Breast epithelium (tissue), 4 donors: ENCODE measurements at regions not wholly inside any gene's neighbourhood (a gene's known extent, or its start where the extent isn't known, plus 50 kb on each side); places are given as distances from the start of the nearest gene placed in this dataset.

ENCODE experiments used
- DNase-seq, 2 donors: peaks; one replicate each; pipeline ENCODE4 v3.0.0-alpha.2; 2019; ENCODE audit warnings: low spot score in 2 of 2
- H3K27ac ChIP-seq, 2 donors: fragments of 200-600 bp; sonication (generic) in 1 of 2; one replicate each; pipeline ENCODE4 v1.5.1; 2016 to 2019; ENCODE audit warnings: mild to moderate bottlenecking in 1 of 2
- H3K27me3 ChIP-seq, 2 donors: fragments of 200-600 bp; sonication (generic) in 1 of 2; one replicate each; pipeline versions ENCODE4 v1.5.1 to v1.6.0; 2017 to 2019; ENCODE audit warnings: control low read depth in 1 of 2, mild to moderate bottlenecking in 1 of 2
- H3K36me3 ChIP-seq: fragments of 200-600 bp; one replicate; pipeline ENCODE4 v1.5.1; 2019
- H3K4me1 ChIP-seq, 2 donors: fragments of 200-600 bp; sonication (generic); one replicate each; pipeline ENCODE4 v1.5.1; 2016 to 2019; ENCODE audit warnings: control low read depth in 1 of 2
- H3K4me3 ChIP-seq, 3 donors: fragments of 200-600 bp; sonication (generic); 1 replicate in 2 of 3; 2 replicates in 1 of 3; pipeline ENCODE4 v1.5.1; 2016 to 2019; ENCODE audit warnings: mild to moderate bottlenecking in 3 of 3, moderate library complexity in 2 of 3
- H3K9me3 ChIP-seq, 2 donors: fragments of 200-600 bp; sonication (generic) in 1 of 2; one replicate each; pipeline ENCODE4 v1.5.1; 2016 to 2019; ENCODE audit warnings: control low read depth in 1 of 2
- CTCF ChIP-seq, 3 donors: fragments of 450-650 bp; IDR thresholded peaks; one replicate each; pipeline ENCODE4 v1.5.1; 2016 to 2017; ENCODE audit warnings: antibody characterized with exemption in 3 of 3, mild to moderate bottlenecking in 3 of 3, moderate library complexity in 3 of 3
- POLR2A ChIP-seq: fragments of 450-650 bp; IDR thresholded peaks from one replicate; pipeline ENCODE4 v1.6.1; 2016; ENCODE audit warnings: antibody characterized with exemption, mild to moderate bottlenecking, moderate library complexity
- POLR2AphosphoS5 ChIP-seq, 3 donors: sonication (generic); formaldehyde crosslinking; IDR thresholded peaks; one replicate each; pipeline ENCODE4 v1.6.1; 2017; ENCODE audit warnings: antibody characterized with exemption in 3 of 3
- intact Hi-C: fragments of 100-400 bp; cut with DNase I; formaldehyde crosslinking; loops from one replicate; pipeline ENCODE4 v1.15.1; 2023; ENCODE audit warnings: low total_unique reads

- no peak overlapping the region for H3K4me3 ChIP-seq
- no peaks in the 10 kb centered on the region for H3K27me3 ChIP-seq
- DNase-seq = no peak
- H3K27ac ChIP-seq = no peak overlapping the region
- no peaks in the 10 kb centered on the region for H3K4me1 ChIP-seq
- intact Hi-C loops = no loop called here
- TF ChIP-seq POLR2AphosphoS5 (IDR thresholded peaks at IDR 0.05) (no peak), CTCF (IDR thresholded peaks at IDR 0.05) (no peak), POLR2A (no peak)
- H3K9me3 ChIP-seq = no peaks in the 10 kb centered on the region
- no peaks in the 10 kb centered on the region for H3K36me3 ChIP-seq
Observed at GRCh38 chr9:20200991-20201431, 412.2 kb upstream of the SLC24A2 start.

GRCh38 chr9:20200581-20200980, 411.7 kb upstream of the SLC24A2 start:
- intact Hi-C loops = no loop called here
- TF ChIP-seq POLR2AphosphoS5 (IDR thresholded peaks at IDR 0.05) (no peak), POLR2A (no peak), CTCF (IDR thresholded peaks at IDR 0.05) (no peak)
- H3K4me1 ChIP-seq = no peaks in the 10 kb centered on the region
- no peak for DNase-seq
- H3K27me3 ChIP-seq = no peaks in the 10 kb centered on the region
- no peak overlapping the region for H3K4me3 ChIP-seq
- no peaks in the 10 kb centered on the region for H3K36me3 ChIP-seq
- no peaks in the 10 kb centered on the region for H3K9me3 ChIP-seq
- no peak overlapping the region for H3K27ac ChIP-seq

DNA sequence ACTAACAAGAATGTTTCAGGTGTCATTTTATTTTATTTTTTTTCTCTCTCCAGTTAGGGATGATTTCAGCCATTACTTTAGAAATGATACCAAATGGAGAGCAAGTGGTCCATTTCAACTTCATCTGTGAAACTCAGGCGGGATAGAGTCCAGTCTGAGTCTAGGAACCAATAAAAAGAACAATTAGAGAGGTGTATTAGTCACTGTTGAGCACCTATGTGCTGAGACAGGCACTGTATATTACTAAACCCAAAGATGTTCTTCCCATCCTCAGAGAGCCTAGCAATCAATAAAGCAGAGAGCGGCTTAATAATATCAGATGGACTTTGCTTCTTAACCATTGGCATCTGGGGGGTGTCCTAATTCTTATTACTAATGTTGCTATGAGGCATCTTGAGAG, 410.3 kb upstream of the SLC24A2 start:
- H3K4me1 ChIP-seq = no peaks in the 10 kb centered on the region
- no peaks in the 10 kb centered on the region for H3K36me3 ChIP-seq
- H3K27me3 ChIP-seq = no peaks in the 10 kb centered on the region
- H3K27ac ChIP-seq = no peak overlapping the region
- H3K4me3 ChIP-seq = no peak overlapping the region
- no peaks in the 10 kb centered on the region for H3K9me3 ChIP-seq
- TF ChIP-seq POLR2AphosphoS5 (IDR thresholded peaks at IDR 0.05) (no peak), CTCF (IDR thresholded peaks at IDR 0.05) (no peak), POLR2A (no peak)
- intact Hi-C loops = no loop called here
- no peak for DNase-seq

DNA sequence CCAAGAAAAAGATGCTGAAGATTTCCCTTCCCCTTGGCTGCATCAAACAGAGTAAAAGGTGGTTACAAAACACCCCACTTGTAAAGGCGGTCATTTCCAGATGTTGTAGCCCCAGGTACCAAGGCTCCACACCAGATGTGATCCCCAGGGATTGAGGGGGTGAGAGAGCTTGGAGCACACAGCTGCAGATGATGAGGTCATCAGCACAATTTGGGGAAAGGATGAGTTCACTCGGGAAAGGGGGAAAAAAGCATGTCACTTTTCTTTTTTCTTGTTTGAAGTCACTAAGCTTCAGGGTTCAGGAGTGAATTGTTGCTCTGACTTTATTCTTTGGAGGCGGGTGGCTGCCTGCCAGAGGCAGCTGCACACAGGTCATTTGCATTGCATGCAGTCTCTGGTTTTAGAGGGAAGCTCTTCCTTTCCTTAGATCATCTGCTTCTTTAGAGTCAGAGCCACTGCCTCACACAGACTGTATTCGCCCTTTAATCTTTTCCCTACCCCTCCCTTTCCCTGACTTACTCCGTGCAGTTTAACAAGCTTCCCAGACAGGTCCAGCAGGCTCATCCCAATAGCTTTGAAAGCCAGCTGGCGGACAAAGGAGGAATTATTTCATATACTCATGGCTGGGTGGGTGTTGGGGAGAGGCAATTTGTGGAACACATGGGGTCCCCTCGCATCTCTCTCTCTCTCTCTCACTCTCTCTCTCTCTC, 409.3 kb upstream of the SLC24A2 start:
- intact Hi-C loops = no loop called here
- TF ChIP-seq POLR2AphosphoS5 (IDR thresholded peaks at IDR 0.05) = no peak
- TF ChIP-seq CTCF (IDR thresholded peaks at IDR 0.05) = no peak
- no peak for TF ChIP-seq POLR2A
- Histone ChIP-seq H3K27ac (peak overlapping the region; percentile 15 to 34), H3K27me3 (no peaks in the 10 kb centered on the region), H3K36me3 (no peaks in the 10 kb centered on the region), H3K4me3 (no peak overlapping the region), H3K4me1 (no peaks in the 10 kb centered on the region), H3K9me3 (no peaks in the 10 kb centered on the region)
- peak in 1 of 2 donors; percentile 25 for DNase-seq

DNA sequence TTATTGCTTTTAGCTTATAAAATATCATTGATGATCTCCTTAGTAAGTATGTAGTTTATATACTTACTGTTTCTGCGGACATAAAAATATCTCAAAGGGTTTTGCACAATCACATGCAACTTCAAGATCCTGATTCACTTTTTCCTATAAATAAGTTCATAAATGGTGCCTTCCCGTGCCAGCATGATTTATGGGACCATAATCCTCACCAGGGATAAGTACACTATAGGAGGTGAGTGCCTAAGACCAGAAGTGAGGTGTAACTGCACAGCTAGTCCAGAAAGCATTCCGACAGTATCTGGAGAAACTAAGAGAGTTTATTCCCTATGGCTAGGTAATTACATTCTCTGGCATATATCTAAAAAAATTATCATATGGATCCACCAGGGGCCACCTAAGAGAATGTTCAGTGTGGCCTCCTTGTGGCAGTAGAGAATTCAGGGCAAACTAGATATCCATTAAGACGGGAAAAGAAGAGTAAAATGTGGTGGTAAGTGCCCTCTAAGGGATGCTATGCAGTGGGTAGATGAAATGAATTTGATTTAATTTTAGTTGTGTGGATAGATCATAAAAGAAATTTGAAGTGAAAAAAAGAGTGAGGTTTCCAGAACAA, 402.5 kb upstream of the SLC24A2 start:
- Histone ChIP-seq H3K36me3 (no peaks in the 10 kb centered on the region), H3K27ac (no peak overlapping the region), H3K27me3 (no peaks in the 10 kb centered on the region), H3K4me1 (no peaks in the 10 kb centered on the region), H3K9me3 (no peaks in the 10 kb centered on the region), H3K4me3 (no peak overlapping the region)
- no peak for DNase-seq
- intact Hi-C loops = no loop called here
- TF ChIP-seq CTCF (IDR thresholded peaks at IDR 0.05) = no peak
